ENCODE measurements at regions not wholly inside any gene's neighbourhood (a gene's known extent, or its start where the extent isn't known, plus 50 kb on each side); places are given as distances from the start of the nearest gene placed in this dataset.

GRCh38 chr15:92810418-92811138 lies 89.5 kb upstream of the CHD2 start:
- ChIA-PET RAD21 (ENCODE audit: low non-redundant PET in 1 of 2, low total read pairs in 2 of 2, uncharacterized antibody in 2 of 2, unreplicated experiment in 2 of 2) (no interaction called here), POLR2A (interaction anchor here (0.9 to 4.3 kb wide), 5 partner anchors 10 to 93 kb away, joined by 3 to 31 read pairs (median 4); partner anchors contain the start of gene CHD2), CTCF (interaction anchor here (2.8 to 3.2 kb wide), 2 partner anchors 10 to 90 kb away, joined by 11 to 14 read pairs; partner anchors contain the start of gene CHD2)
- DNase-seq (ENCODE audit: low read depth, low spot score) (no peak), ATAC-seq (no peak)
- H3K79me2 ChIP-seq (ENCODE audit: insufficient read depth, low read length), result peaks cover 3% of the 10 kb centered on the region; the same call in 1 of the 2 replicates
- H3K9me3 ChIP-seq (ENCODE audit: control insufficient read depth in 1 of 2, insufficient read depth in 1 of 2, low read depth in 1 of 2, low read length in 2 of 2), result no peaks in the 10 kb centered on the region
- intact Hi-C loops (cut with micrococcal nuclease), result no loop called here
- no peaks in the 10 kb centered on the region for H3K27me3 ChIP-seq (ENCODE audit: insufficient read depth, low read length)
- H3K4me3 ChIP-seq (replicated peaks in 1 of 2; ENCODE audit: low read depth in 1 of 2, low read length in 2 of 2), result no peak overlapping the region
- peaks cover 35 to 55% of the 10 kb centered on the region in 2 experiments for H3K4me1 ChIP-seq (ENCODE audit: control insufficient read depth in 1 of 2, insufficient read depth in 2 of 2, low read length in 2 of 2)
- H3K27ac ChIP-seq (ENCODE audit: low read depth, low read length), result peak overlapping the region; percentile 77; the same call in 1 of the 2 replicates
- peak overlapping the region; percentile 25 for H3K4me2 ChIP-seq (ENCODE audit: low read length)
- H2AFZ ChIP-seq (ENCODE audit: low read depth, low read length, poor library complexity, severe bottlenecking), result peak overlapping the region; percentile 77
- H3K36me3 ChIP-seq (ENCODE audit: control insufficient read depth in 1 of 2, insufficient read depth in 2 of 2, low read length in 2 of 2), result no peaks in the 10 kb centered on the region
- no peaks in the 10 kb centered on the region for H3K9me2 ChIP-seq (ENCODE audit: insufficient read depth)
- BruUV-seq (replicated peaks), result no TSS peak
- TF ChIP-seq POLR2A (IDR thresholded peaks at IDR 0.05; ENCODE audit: borderline replicate concordance, extremely low read depth, insufficient read depth, insufficient read length) (peak; percentile 29), ATF3 (IDR thresholded peaks at IDR 0.05) (no peak)
- no peak overlapping the region; the same call in 1 of the 2 replicates for H3K9ac ChIP-seq (ENCODE audit: low read length)
- H4K20me1 ChIP-seq (ENCODE audit: insufficient read depth), result no peaks in the 10 kb centered on the region

- Histone ChIP-seq H3K4me1 (ENCODE audit: control insufficient read depth in 1 of 2, insufficient read depth in 2 of 2, low read length in 2 of 2) (peaks cover 31 to 48% of the 10 kb centered on the region in 2 experiments; a peak in 3 of 4 replicates), H3K27me3 (ENCODE audit: insufficient read depth, low read length) (no peaks in the 10 kb centered on the region), H3K36me3 (ENCODE audit: control insufficient read depth in 1 of 2, insufficient read depth in 2 of 2, low read length in 2 of 2) (no peaks in the 10 kb centered on the region), H3K79me2 (ENCODE audit: insufficient read depth, low read length) (peaks cover 3% of the 10 kb centered on the region; the same call in 1 of the 2 replicates), H3K4me3 (replicated peaks in 1 of 2; ENCODE audit: low read depth in 1 of 2, low read length in 2 of 2) (no peak overlapping the region), H3K9me2 (ENCODE audit: insufficient read depth) (no peaks in the 10 kb centered on the region), H3K4me2 (ENCODE audit: low read length) (peak overlapping the region; percentile 25; the same call in 1 of the 2 replicates), H3K27ac (ENCODE audit: low read depth, low read length) (peak overlapping the region; percentile 77; the same call in 1 of the 2 replicates), H2AFZ (ENCODE audit: low read depth, low read length, poor library complexity, severe bottlenecking) (peak overlapping the region; percentile 77), H4K20me1 (ENCODE audit: insufficient read depth) (no peaks in the 10 kb centered on the region), H3K9ac (ENCODE audit: low read length) (no peak overlapping the region), H3K9me3 (ENCODE audit: control insufficient read depth in 1 of 2, insufficient read depth in 1 of 2, low read depth in 1 of 2, low read length in 2 of 2) (no peaks in the 10 kb centered on the region)
- TSS peak; percentile 77 for BruUV-seq (replicated peaks)
- CTCF ChIA-PET, result interaction anchor here (1.0 to 3.2 kb wide), 2 partner anchors 9 to 14 kb away, joined by 4 to 11 read pairs; no protein-coding TSS in a partner anchor
- ATAC-seq, result no peak
- RAD21 ChIA-PET (ENCODE audit: low non-redundant PET in 1 of 2, low total read pairs in 2 of 2, uncharacterized antibody in 2 of 2, unreplicated experiment in 2 of 2), result no interaction called here
- intact Hi-C loops (cut with micrococcal nuclease), result no loop called here
- POLR2A ChIA-PET, result interaction anchor here (0.9 to 4.3 kb wide), 4 partner anchors 9 to 90 kb away, joined by 3 to 31 read pairs (median 4); partner anchors contain the start of gene CHD2
- no peak for DNase-seq (ENCODE audit: low read depth, low spot score)
- no peak for TF ChIP-seq RAD21 (IDR thresholded peaks at IDR 0.05; ENCODE audit: low read depth)
- no peak for TF ChIP-seq ATF3 (IDR thresholded peaks at IDR 0.05)
- no peak for TF ChIP-seq ZBTB33 (IDR thresholded peaks at IDR 0.05; ENCODE audit: extremely low read depth, insufficient replicate concordance, low read length)
- no peak for TF ChIP-seq CTCF (IDR thresholded peaks at IDR 0.05 in 2 of 3, conservative IDR thresholded peaks at IDR 0.05 in 1 of 3; ENCODE audit: borderline replicate concordance in 1 of 3, insufficient read depth in 1 of 3, low read depth in 2 of 3, low read length in 2 of 3)
- TF ChIP-seq YY1 (IDR thresholded peaks at IDR 0.05; ENCODE audit: extremely low read depth, insufficient replicate concordance, low read depth, low read length), result no peak
- no peak for TF ChIP-seq SIN3A (IDR thresholded peaks at IDR 0.05; ENCODE audit: low read depth)
- no peak for TF ChIP-seq SP1 (IDR thresholded peaks at IDR 0.05; ENCODE audit: low read depth)
- TF ChIP-seq ELF1 (IDR thresholded peaks at IDR 0.05; ENCODE audit: borderline replicate concordance, low read depth), result no peak
- no peak for TF ChIP-seq FOSL1 (IDR thresholded peaks at IDR 0.05; ENCODE audit: low read depth)
Observed at GRCh38 chr15:92811148-92811913, 88.8 kb upstream of the CHD2 start.

Data from HCT116 (cell line).